Mammary epithelial cell (primary cell): ENCODE measurements at regions not wholly inside any gene's neighbourhood (a gene's known extent, or its start where the extent isn't known, plus 50 kb on each side); places are given as distances from the start of the nearest gene placed in this dataset.

ENCODE experiments used
- EZH2 ChIP-seq: IDR thresholded peaks from 2 replicates; pipeline ENCODE4 v1.6.1; 2012; ENCODE audit warnings: low read length, inconsistent platforms, borderline replicate concordance
- TF ChIP-seq, protein P1 (sequence below), 2 donors: IDR thresholded peaks in 1 of 2; conservative IDR thresholded peaks in 1 of 2; 2 replicates each; pipeline ENCODE4 v1.5.1; 2011 to 2012; ENCODE audit warnings: inconsistent platforms in 2 of 2, low read length in 2 of 2, mild to moderate bottlenecking in 2 of 2, control low read depth in 1 of 2, low read depth in 1 of 2; ENCODE audit not compliant: insufficient read depth in 1 of 2; ENCODE audit errors: extremely low read depth in 1 of 2

DNA sequence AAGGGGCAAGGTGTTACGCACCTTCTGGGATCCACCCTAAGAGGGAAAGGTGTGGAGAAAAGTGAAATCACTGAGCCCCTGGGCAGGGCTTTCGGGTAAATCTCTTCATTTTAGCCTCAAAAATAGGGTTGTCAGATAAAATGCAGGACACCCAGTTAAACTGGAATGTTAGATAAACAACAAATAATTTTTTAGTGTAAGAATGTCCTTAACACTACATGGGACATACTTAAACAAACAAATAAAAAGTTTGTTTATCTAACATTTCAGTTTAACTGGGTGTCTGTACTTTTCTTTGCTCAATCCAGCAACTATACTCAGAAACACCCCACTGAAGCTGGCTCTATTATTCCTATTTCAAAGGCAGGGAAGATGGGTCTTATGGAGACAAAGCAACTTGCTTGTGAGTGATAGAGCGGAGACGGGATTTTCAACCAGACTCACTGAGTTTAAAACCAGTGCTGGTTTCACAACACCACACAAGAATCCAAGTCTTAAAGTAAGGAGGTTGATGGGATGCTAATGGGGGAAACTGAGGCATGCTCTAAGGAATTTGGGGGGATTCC, 144.8 kb upstream of the RBPJ start:
- TF ChIP-seq, protein P1, sequence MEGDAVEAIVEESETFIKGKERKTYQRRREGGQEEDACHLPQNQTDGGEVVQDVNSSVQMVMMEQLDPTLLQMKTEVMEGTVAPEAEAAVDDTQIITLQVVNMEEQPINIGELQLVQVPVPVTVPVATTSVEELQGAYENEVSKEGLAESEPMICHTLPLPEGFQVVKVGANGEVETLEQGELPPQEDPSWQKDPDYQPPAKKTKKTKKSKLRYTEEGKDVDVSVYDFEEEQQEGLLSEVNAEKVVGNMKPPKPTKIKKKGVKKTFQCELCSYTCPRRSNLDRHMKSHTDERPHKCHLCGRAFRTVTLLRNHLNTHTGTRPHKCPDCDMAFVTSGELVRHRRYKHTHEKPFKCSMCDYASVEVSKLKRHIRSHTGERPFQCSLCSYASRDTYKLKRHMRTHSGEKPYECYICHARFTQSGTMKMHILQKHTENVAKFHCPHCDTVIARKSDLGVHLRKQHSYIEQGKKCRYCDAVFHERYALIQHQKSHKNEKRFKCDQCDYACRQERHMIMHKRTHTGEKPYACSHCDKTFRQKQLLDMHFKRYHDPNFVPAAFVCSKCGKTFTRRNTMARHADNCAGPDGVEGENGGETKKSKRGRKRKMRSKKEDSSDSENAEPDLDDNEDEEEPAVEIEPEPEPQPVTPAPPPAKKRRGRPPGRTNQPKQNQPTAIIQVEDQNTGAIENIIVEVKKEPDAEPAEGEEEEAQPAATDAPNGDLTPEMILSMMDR (conservative IDR thresholded peaks at IDR 0.05 in 1 of 2, IDR thresholded peaks at IDR 0.05 in 1 of 2; ENCODE audit: extremely low read depth in 1 of 2, insufficient read depth in 1 of 2, low read depth in 1 of 2, low read length in 2 of 2), result no peak
- no peak for TF ChIP-seq EZH2
